ENCODE measurements at regions not wholly inside any gene's neighbourhood (a gene's known extent, or its start where the extent isn't known, plus 50 kb on each side); places are given as distances from the start of the nearest gene placed in this dataset.

DNA sequence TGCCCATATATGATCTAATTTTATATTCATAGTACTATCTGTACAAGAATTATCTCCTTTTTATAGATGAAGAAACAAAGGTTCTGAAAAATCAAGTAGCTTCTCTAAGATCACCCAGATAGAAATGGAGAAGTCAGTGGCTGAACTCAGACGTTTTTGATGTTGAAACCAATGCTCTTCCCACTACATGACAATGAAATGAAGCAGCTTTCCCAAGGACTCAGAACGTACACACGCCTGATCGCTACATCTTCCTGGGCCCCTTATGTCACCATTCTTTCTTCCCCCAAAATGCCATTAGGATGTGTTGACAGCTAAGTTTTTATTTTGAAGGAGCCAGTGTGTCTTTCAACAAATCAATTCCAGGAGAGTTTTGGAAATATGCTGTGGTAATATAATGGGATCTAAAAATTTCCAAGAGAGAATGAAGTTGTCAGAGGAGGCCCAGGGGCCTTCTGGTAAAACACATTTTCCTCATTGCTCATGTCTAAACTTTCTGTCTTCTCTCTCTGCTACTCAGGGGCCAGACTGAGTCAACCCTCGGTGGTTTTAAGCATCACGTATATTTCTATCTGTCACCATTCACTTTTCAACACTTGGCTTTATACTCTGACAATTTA is 98.1 kb upstream of the COL21A1 start:
- no peak overlapping the region for H3K4me3 ChIP-seq (ENCODE audit: low read depth, low read length)
- no peaks in the 10 kb centered on the region for H3K36me3 ChIP-seq (ENCODE audit: control insufficient read depth, insufficient read depth, low read length)
- DNase-seq (ENCODE audit: low read depth) = no peak
- TF ChIP-seq, protein P1, sequence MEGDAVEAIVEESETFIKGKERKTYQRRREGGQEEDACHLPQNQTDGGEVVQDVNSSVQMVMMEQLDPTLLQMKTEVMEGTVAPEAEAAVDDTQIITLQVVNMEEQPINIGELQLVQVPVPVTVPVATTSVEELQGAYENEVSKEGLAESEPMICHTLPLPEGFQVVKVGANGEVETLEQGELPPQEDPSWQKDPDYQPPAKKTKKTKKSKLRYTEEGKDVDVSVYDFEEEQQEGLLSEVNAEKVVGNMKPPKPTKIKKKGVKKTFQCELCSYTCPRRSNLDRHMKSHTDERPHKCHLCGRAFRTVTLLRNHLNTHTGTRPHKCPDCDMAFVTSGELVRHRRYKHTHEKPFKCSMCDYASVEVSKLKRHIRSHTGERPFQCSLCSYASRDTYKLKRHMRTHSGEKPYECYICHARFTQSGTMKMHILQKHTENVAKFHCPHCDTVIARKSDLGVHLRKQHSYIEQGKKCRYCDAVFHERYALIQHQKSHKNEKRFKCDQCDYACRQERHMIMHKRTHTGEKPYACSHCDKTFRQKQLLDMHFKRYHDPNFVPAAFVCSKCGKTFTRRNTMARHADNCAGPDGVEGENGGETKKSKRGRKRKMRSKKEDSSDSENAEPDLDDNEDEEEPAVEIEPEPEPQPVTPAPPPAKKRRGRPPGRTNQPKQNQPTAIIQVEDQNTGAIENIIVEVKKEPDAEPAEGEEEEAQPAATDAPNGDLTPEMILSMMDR (IDR thresholded peaks at IDR 0.05; ENCODE audit: insufficient read depth, low read length, severe bottlenecking) = no peak
- FAIRE-seq = no peak
- no peaks in the 10 kb centered on the region for H3K27me3 ChIP-seq (ENCODE audit: control insufficient read depth, insufficient read depth, low read length)

DNA sequence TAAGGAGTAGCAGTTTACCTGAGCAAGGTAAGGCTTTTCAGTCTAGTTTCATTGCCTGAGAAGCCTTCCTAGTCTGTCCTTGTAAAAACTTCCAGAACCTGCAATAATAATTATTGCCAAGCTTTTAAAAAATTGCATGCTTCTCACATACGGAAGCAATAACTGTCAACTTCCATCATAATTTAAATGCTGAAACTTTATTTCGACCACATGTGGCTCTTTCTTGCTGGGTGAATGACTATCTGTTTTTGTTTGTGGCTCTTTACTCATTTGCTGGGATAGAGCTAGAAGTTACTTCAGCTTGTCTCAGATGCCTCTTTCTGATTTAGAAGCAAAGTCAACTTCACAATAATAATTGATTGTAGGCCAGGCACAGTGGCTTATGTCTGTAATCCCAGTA is 95.9 kb upstream of the COL21A1 start:
- no peak for DNase-seq (ENCODE audit: low read depth)
- FAIRE-seq = no peak
- Histone ChIP-seq H3K27me3 (ENCODE audit: control insufficient read depth, insufficient read depth, low read length) (no peaks in the 10 kb centered on the region), H3K4me3 (ENCODE audit: low read depth, low read length) (no peak overlapping the region), H3K36me3 (ENCODE audit: control insufficient read depth, insufficient read depth, low read length) (no peaks in the 10 kb centered on the region)
- TF ChIP-seq, protein P1 (IDR thresholded peaks at IDR 0.05; ENCODE audit: insufficient read depth, low read length, severe bottlenecking) = no peak

DNA sequence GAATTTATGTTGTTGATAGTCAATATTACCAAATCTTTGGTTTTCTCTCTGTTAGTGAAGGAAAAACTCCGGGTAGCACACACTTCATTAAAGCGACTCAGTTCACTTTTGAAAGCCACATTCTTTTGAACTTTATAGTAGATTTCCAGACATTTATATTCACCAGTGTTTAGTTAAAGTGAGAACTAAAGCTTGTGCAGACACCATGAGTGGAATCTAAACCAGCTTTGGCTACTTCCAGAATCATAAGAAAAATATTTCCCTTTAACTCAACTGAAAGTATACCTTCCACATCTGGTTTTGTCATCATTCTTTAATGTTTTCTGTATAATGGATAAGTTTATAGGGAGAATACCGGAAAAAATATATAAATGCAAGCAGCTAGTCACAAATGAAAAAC is 92.1 kb upstream of the COL21A1 start:
- Histone ChIP-seq H3K4me3 (ENCODE audit: low read depth, low read length) (no peak overlapping the region), H3K27me3 (ENCODE audit: control insufficient read depth, insufficient read depth, low read length) (no peaks in the 10 kb centered on the region), H3K36me3 (ENCODE audit: control insufficient read depth, insufficient read depth, low read length) (no peaks in the 10 kb centered on the region)
- DNase-seq (ENCODE audit: low read depth) = no peak
- FAIRE-seq = no peak
- TF ChIP-seq, protein P1 (IDR thresholded peaks at IDR 0.05; ENCODE audit: insufficient read depth, low read length, severe bottlenecking) = no peak

- DNase-seq (ENCODE audit: low read depth) (peak; percentile 98), FAIRE-seq (no peak)
- Histone ChIP-seq H3K36me3 (ENCODE audit: control insufficient read depth, insufficient read depth, low read length) (no peaks in the 10 kb centered on the region), H3K4me3 (ENCODE audit: low read depth, low read length) (no peak overlapping the region), H3K27me3 (ENCODE audit: control insufficient read depth, insufficient read depth, low read length) (no peaks in the 10 kb centered on the region)
- TF ChIP-seq, protein P1 (IDR thresholded peaks at IDR 0.05; ENCODE audit: insufficient read depth, low read length, severe bottlenecking) = no peak
These were observed 88.3 kb upstream of the COL21A1 start for GRCh38 chr6:56335726-56336125.

- peak; percentile 95 for DNase-seq (ENCODE audit: low read depth)
- H3K36me3 ChIP-seq (ENCODE audit: control insufficient read depth, insufficient read depth, low read length) = no peaks in the 10 kb centered on the region
- TF ChIP-seq, protein P1 (IDR thresholded peaks at IDR 0.05; ENCODE audit: insufficient read depth, low read length, severe bottlenecking) = no peak
- H3K27me3 ChIP-seq (ENCODE audit: control insufficient read depth, insufficient read depth, low read length) = no peaks in the 10 kb centered on the region
- H3K4me3 ChIP-seq (ENCODE audit: low read depth, low read length) = no peak overlapping the region
- peak; percentile 62 for FAIRE-seq
These were observed 87.6 kb upstream of the COL21A1 start for GRCh38 chr6:56334937-56335336.
